Body of pancreas (tissue), 4 donors: ENCODE measurements at regions not wholly inside any gene's neighbourhood (a gene's known extent, or its start where the extent isn't known, plus 50 kb on each side); places are given as distances from the start of the nearest gene placed in this dataset.

Source experiments
- CTCF ChIP-seq, 7 experiments: fragments of 450-650 bp in 4 of 7; fragments of 200-600 bp in 3 of 7; sonication (generic) in 3 of 7; IDR thresholded peaks; one replicate each; pipeline ENCODE4 v1.5.1; 2016 to 2019; ENCODE audit warnings: antibody characterized with exemption in 7 of 7
- POLR2A ChIP-seq, 3 donors: fragments of 450-650 bp; IDR thresholded peaks; one replicate each; pipeline ENCODE4 v1.6.1; 2016; ENCODE audit warnings: antibody characterized with exemption in 3 of 3, mild to moderate bottlenecking in 2 of 3

- TF ChIP-seq CTCF (IDR thresholded peaks at IDR 0.05), result no peak
- no peak for TF ChIP-seq POLR2A (IDR thresholded peaks at IDR 0.05)
These were observed 110.9 kb downstream of the ESM1 start for GRCh38 chr5:54874337-54875021.
